ENCODE measurements at regions not wholly inside any gene's neighbourhood (a gene's known extent, or its start where the extent isn't known, plus 50 kb on each side); places are given as distances from the start of the nearest gene placed in this dataset.

GRCh38 chr5:174387448-174387847 lies 336.9 kb upstream of the MSX2 start:
- ATAC-seq: no peak
- intact Hi-C loops (cut with DNase I): no loop called here
- H3K4me3 ChIP-seq: no peak overlapping the region

GRCh38 chr5:174392892-174393291 lies 331.5 kb upstream of the MSX2 start:
- intact Hi-C loops (cut with DNase I): no loop called here

More at GRCh38 chr5:174387448-174387847, 336.9 kb upstream of the MSX2 start:
- no peak for DNase-seq
- H3K27ac ChIP-seq: no peak overlapping the region
- TF ChIP-seq CTCF (IDR thresholded peaks at IDR 0.05): no peak
- peaks cover 8% of the 10 kb centered on the region for H3K27me3 ChIP-seq
- H3K9me3 ChIP-seq: no peaks in the 10 kb centered on the region
- H3K36me3 ChIP-seq: no peaks in the 10 kb centered on the region
- no peaks in the 10 kb centered on the region for H3K4me1 ChIP-seq

GRCh38 chr5:174396541-174396940 lies 327.8 kb upstream of the MSX2 start:
- Histone ChIP-seq H3K4me1 (no peaks in the 10 kb centered on the region), H3K4me3 (no peak overlapping the region), H3K36me3 (no peaks in the 10 kb centered on the region), H3K27me3 (peaks cover 16% of the 10 kb centered on the region), H3K27ac (no peak overlapping the region), H3K9me3 (no peaks in the 10 kb centered on the region)
- intact Hi-C loops (cut with DNase I): no loop called here
- TF ChIP-seq CTCF (IDR thresholded peaks at IDR 0.05): no peak
- DNase-seq: no peak
- ATAC-seq: no peak

More at GRCh38 chr5:174392892-174393291, 331.5 kb upstream of the MSX2 start:
- ATAC-seq (no peak), DNase-seq (no peak)
- Histone ChIP-seq H3K9me3 (no peaks in the 10 kb centered on the region), H3K27me3 (peaks cover 16% of the 10 kb centered on the region), H3K4me1 (no peaks in the 10 kb centered on the region), H3K4me3 (no peak overlapping the region), H3K36me3 (no peaks in the 10 kb centered on the region), H3K27ac (no peak overlapping the region)
- no peak for TF ChIP-seq CTCF (IDR thresholded peaks at IDR 0.05)

GRCh38 chr5:174397206-174397605 lies 327.2 kb upstream of the MSX2 start:
- DNase-seq (no peak), ATAC-seq (no peak)
- Histone ChIP-seq H3K4me3 (no peak overlapping the region), H3K9me3 (no peaks in the 10 kb centered on the region), H3K27me3 (peaks cover 16% of the 10 kb centered on the region), H3K36me3 (no peaks in the 10 kb centered on the region), H3K27ac (no peak overlapping the region), H3K4me1 (no peaks in the 10 kb centered on the region)
- intact Hi-C loops (cut with DNase I): no loop called here
- no peak for TF ChIP-seq CTCF (IDR thresholded peaks at IDR 0.05)

- ATAC-seq (no peak), DNase-seq (no peak)
- intact Hi-C loops (cut with DNase I): no loop called here
- Histone ChIP-seq H3K9me3 (no peaks in the 10 kb centered on the region), H3K27me3 (peaks cover 13% of the 10 kb centered on the region), H3K4me1 (no peaks in the 10 kb centered on the region), H3K4me3 (no peak overlapping the region), H3K27ac (no peak overlapping the region), H3K36me3 (no peaks in the 10 kb centered on the region)
- TF ChIP-seq CTCF (IDR thresholded peaks at IDR 0.05): no peak
Observed at GRCh38 chr5:174398171-174398570, 326.2 kb upstream of the MSX2 start.

GRCh38 chr5:174399411-174399810 lies 325.0 kb upstream of the MSX2 start:
- no peak for TF ChIP-seq CTCF (IDR thresholded peaks at IDR 0.05)
- Histone ChIP-seq H3K27me3 (peaks cover 2% of the 10 kb centered on the region), H3K27ac (no peak overlapping the region), H3K4me3 (no peak overlapping the region), H3K9me3 (no peaks in the 10 kb centered on the region), H3K36me3 (no peaks in the 10 kb centered on the region), H3K4me1 (no peaks in the 10 kb centered on the region)
- intact Hi-C loops (cut with DNase I): no loop called here
- DNase-seq (no peak), ATAC-seq (no peak)

All from upper lobe of right lung (tissue), 1 donor.